Activated CD8-positive, alpha-beta memory T cell treated with anti-CD3 and anti-CD28 coated beads for 1 hour (primary cell): ENCODE measurements at regions not wholly inside any gene's neighbourhood (a gene's known extent, or its start where the extent isn't known, plus 50 kb on each side); places are given as distances from the start of the nearest gene placed in this dataset.
"Not testable (repeated sequence)": the region's sequence is repeated elsewhere in the genome, so short reads cannot be mapped to it uniquely, and the experiment has no call there.

Source experiments
- DNase-seq, 2 donors: peaks; one replicate each; pipeline ENCODE4 v3.0.0-alpha.2; 2020; ENCODE audit warnings: low read depth in 1 of 2; ENCODE audit errors: extremely low read depth in 1 of 2

- DNase-seq: no peak
Observed at GRCh38 chr17:33924104-33924503, 331.0 kb upstream of the CCL2 start.

- no peak for DNase-seq
Observed at GRCh38 chr17:33925649-33926048, 329.4 kb upstream of the CCL2 start.

DNA sequence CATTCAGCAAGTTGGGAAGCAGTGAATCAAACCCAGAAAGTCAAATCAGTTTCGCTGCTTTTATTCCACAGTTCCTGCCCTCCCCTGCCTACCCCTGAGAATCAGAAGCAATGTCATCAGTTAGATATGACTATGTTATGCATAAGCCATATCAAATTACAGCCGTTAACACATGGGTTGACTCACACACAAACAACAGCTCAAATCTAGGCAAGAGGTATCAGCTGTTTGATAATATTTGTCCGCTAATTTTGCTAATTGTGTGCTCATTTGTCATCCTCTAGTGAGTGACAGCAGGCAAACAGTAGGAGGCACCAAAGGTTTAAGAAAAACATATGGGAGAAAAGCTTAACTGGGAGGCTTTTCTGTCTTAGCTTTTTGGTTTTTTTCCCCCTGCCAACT, 327.4 kb upstream of the CCL2 start:
- no peak for DNase-seq

GRCh38 chr17:33929181-33929724, 325.8 kb upstream of the CCL2 start:
- DNase-seq: no peak

- DNase-seq: not testable (repeated sequence)
Observed at GRCh38 chr17:33931148-33931814, 323.8 kb upstream of the CCL2 start.

- no peak for DNase-seq
Observed at GRCh38 chr17:33932996-33933395, 322.1 kb upstream of the CCL2 start.

DNA sequence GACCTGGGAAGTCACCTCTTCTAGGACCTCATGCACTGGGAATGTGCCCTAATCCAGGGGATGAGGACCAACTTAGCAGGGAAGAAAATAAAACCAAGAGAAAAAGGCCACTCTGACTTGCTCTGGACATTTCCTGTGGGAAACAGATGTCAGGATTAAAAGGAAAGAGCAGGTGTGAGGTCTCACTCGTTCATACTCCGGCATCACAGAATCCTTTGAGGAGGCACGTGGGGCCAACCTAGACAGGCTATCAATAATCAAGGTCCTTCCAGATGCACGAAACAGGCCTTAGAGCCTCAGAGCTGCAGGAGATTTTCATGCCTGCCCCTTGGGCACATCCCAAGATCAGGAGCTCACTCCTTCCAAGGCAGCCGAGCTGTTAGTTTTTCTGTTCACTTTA, 321.5 kb upstream of the CCL2 start:
- no peak for DNase-seq

DNA sequence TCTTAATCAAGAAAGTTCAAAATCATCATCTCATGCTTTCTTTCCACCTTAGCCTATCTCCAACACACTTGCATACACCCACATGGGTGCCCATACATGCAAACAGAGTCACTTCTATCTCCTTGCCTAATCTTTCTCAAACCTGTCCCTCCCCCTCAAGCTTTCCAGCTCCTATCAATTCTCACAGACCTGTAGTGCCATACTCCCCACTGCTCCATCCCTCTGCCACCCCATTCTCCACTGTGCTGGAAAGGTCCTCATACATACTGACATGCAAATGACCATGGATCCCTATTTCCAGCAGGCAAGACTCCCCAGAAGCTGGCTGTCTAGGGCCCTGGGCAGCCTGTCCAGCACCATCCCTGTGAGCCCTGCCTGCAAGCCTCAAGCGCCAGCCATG, 320.4 kb upstream of the CCL2 start:
- no peak for DNase-seq

GRCh38 chr17:33935822-33936221, 319.3 kb upstream of the CCL2 start:
- DNase-seq: no peak

- DNase-seq: no peak
Observed at GRCh38 chr17:33936764-33937163, 318.3 kb upstream of the CCL2 start.

- DNase-seq: no peak
Observed at GRCh38 chr17:33939959-33940358, 315.1 kb upstream of the CCL2 start.

GRCh38 chr17:33940769-33941370, 314.2 kb upstream of the CCL2 start:
- DNase-seq: no peak

DNA sequence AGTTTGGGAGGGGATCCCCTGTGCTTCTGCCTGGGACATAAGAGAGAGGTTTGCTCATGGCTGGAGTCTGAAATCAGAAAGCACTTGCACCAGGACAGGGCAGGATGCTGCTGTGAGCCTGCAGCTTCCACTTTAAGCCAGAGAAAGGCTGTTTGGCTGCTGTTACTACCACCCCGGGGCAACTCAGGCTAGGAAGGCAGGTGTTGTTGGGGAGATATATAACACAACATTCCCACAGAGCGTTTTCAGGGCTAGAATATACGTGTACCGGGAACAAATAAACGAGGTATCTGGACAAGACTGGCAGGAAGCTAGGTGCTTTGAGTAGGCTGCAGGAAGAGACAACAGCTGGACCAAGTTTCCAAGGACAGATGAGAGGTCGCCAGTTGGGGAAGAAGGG, 313.3 kb upstream of the CCL2 start:
- no peak for DNase-seq

DNA sequence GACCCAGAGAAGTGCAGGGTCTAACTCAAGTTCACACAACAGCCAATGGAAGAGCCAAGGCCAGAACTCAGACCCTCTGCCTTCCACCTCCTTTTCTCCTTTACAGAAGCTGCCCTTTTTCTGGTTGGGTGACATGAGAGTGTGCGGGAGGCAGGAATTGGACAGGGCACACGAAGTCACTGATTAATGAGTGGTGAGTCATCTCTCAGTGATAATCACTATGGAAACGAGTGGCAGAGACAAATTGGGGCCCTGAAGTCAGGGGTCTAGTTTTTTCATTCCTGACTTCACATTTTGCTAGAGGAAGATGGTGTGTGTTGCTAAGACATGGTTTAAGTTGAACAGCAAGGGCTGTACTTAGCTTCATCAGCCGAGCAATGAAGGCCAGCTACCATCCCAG, 312.7 kb upstream of the CCL2 start:
- no peak for DNase-seq

GRCh38 chr17:33944412-33944811, 310.7 kb upstream of the CCL2 start:
- DNase-seq: no peak

GRCh38 chr17:33944826-33945225, 310.3 kb upstream of the CCL2 start:
- no peak for DNase-seq

DNA sequence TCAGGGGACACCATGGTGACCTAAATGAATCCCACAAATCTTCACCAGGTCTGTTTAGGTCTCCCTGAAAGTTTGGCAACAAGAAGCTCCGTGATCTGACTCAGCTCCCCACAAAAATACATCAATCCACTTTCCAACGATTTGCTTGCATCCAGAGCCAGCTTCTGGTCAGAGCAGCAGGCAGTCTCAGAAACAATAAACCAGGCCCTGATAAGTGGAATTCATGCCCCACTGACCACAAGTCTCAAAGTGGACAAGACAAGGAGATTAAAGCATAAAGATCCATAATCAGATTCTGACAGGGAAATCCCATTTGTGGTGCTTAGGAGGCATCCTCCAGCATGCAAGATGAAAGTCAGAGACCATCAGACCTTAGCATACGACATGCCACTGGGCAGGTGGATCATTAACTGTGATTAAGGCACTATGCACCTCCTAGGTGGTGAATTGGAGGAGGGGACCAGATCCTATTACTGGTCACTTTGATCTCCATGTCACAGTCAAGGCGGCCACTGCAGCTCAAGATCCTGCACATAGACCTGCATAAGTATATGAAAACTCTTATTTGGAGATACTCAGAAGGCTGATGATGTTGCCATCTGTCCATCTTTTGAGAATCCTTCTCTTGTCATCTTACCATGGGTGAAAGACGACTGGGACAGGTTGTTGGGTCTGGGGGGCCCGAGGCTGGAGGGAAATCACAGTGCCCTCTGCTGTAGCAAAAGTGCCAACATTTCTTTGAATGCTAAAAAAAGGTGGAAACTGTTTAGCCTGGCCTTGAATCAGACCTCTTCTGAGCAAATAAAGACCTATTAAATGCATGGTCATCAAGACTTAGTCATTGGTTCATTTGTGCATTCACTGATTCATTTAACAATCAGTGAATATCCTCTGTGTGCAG, 309.2 kb upstream of the CCL2 start:
- no peak for DNase-seq

DNA sequence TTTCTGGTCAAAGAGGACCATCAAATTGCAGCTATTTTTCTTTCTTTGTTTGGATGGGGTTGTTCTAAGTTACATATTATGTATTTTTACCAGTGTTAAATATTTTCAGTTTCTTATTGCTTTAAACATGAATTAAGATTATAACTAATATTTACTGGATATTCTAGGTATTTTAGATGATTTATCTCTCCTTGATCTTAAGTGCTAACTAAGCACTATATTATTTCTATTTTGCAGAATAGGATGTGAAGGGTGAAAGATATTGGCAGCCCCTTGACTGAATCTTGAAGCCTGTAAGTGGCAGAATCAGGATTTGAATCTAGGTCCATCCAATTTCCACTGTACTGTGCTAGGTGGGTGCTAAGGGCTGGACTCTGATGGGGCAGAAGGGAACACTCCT, 307.3 kb upstream of the CCL2 start:
- DNase-seq: no peak

GRCh38 chr17:33948309-33948708, 306.8 kb upstream of the CCL2 start:
- no peak for DNase-seq

- no peak for DNase-seq
Observed at GRCh38 chr17:33949100-33949499, 306.0 kb upstream of the CCL2 start.

GRCh38 chr17:33950061-33950460, 305.0 kb upstream of the CCL2 start:
- no peak for DNase-seq

DNA sequence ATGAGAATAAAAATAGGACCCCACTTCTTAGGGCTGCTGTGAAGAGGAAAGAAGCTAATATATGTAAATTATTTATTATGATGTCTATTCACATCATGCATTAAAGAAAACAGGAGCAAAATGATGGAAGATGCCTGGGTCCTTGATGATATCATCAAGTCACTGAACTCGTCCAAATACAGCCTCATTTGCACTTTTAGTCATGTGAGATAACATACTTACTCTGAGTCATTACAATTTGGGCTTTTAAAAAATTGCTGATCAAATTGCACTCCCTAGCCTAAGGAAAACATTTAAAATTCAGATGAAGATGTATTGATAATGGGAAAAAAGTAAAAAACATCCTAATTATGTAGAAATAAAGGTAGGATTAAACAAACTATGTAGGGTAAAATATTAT, 302.7 kb upstream of the CCL2 start:
- DNase-seq: no peak
